ENCODE measurements at regions not wholly inside any gene's neighbourhood (a gene's known extent, or its start where the extent isn't known, plus 50 kb on each side); places are given as distances from the start of the nearest gene placed in this dataset.

- 54% methylated on average over 1 of the region's 1 CpG for WGBS (ENCODE audit: insufficient coverage, insufficient replicate concordance, low lambda C conversion rate, missing lambda C conversion rate)
- no peak overlapping the region for H3K27ac ChIP-seq (ENCODE audit: control insufficient read depth, insufficient read depth)
- RAD21 ChIA-PET (ENCODE audit: unreplicated experiment), result no interaction called here
- no peak overlapping the region for H3K4me2 ChIP-seq (ENCODE audit: control insufficient read depth, insufficient read depth)
- no peak overlapping the region for H3K4me3 ChIP-seq
- CTCF ChIA-PET, result no interaction called here
- no peak for TF ChIP-seq NRF1 (conservative IDR thresholded peaks at IDR 0.05; ENCODE audit: low read depth, low read length)
- no peak for TF ChIP-seq NR2C1 (IDR thresholded peaks at IDR 0.05)
- no peak for TF ChIP-seq SREBF1 (IDR thresholded peaks at IDR 0.05; ENCODE audit: low read length)
- no peak for TF ChIP-seq STAT3 (IDR thresholded peaks at IDR 0.05; ENCODE audit: low read depth, low read length)
- TF ChIP-seq WRNIP1 (IDR thresholded peaks at IDR 0.05; ENCODE audit: borderline replicate concordance, low read depth, low read length), result no peak
- no peak overlapping the region for H2AFZ ChIP-seq (ENCODE audit: control insufficient read depth, low read depth, low read length)
- H3K79me2 ChIP-seq (ENCODE audit: control insufficient read depth, insufficient read depth, low read length), result no peaks in the 10 kb centered on the region
- ATAC-seq (no peak), FAIRE-seq (no peak), DNase-seq (ENCODE audit: low read depth, low spot score) (no peak)
- no peak overlapping the region for H3K9ac ChIP-seq (ENCODE audit: control insufficient read depth, insufficient read depth, low read length)
- H4K20me1 ChIP-seq (ENCODE audit: control insufficient read depth, insufficient read depth), result no peaks in the 10 kb centered on the region
- in situ Hi-C loops (cut with MboI), result no loop called here
- SMC1A ChIA-PET (ENCODE audit: uncharacterized antibody, unreplicated experiment), result no interaction called here
- POLR2A ChIA-PET, result no interaction called here
- no peaks in the 10 kb centered on the region for H3K27me3 ChIP-seq (replicated peaks in 1 of 2; ENCODE audit: control insufficient read depth in 2 of 2, insufficient read depth in 2 of 2, low read length in 1 of 2)
- BruUV-seq (replicated peaks), result no TSS peak
- H3K36me3 ChIP-seq (ENCODE audit: control insufficient read depth in 2 of 2, insufficient read depth in 2 of 2, low read length in 1 of 2), result no peaks in the 10 kb centered on the region
- no peaks in the 10 kb centered on the region for H3K9me3 ChIP-seq (replicated peaks; ENCODE audit: control insufficient read depth, insufficient read depth, low read length)
- intact Hi-C loops (cut with micrococcal nuclease; ENCODE audit: unreplicated experiment), result no loop called here
- no peaks in the 10 kb centered on the region for H3K4me1 ChIP-seq (ENCODE audit: control insufficient read depth, insufficient read depth, low read length)
Measured at GRCh38 chr3:161619351-161619750, 122.7 kb downstream of the OTOL1 start.

DNA sequence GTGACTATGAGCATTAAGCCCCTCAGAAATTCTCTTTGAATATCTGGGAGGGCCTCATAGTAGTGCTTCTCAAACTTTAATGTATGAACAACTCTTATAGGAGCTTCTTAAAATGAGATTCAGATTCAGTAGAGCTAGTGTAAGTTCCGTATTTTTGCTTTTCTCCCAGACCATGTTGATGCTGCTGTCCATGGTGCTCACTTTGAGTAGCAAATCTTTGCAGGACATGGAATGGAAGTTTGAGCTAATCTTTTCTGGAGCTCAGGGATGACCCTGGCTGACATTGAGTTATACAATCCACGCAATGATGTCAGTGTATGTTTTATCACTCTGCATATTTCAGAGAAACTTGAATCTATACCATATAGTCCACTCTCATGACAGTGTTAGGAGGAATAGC lies 134.2 kb downstream of the OTOL1 start:
- H4K20me1 ChIP-seq (ENCODE audit: control insufficient read depth, insufficient read depth), result no peaks in the 10 kb centered on the region
- no TSS peak for BruUV-seq (replicated peaks)
- ChIA-PET RAD21 (ENCODE audit: unreplicated experiment) (no interaction called here), CTCF (no interaction called here), POLR2A (no interaction called here), SMC1A (ENCODE audit: uncharacterized antibody, unreplicated experiment) (interaction anchor here (0.9 kb wide), 1 partner anchor 23 kb away, joined by 3 read pairs; no protein-coding TSS in a partner anchor)
- no peak overlapping the region for H2AFZ ChIP-seq (ENCODE audit: control insufficient read depth, low read depth, low read length)
- FAIRE-seq (no peak), DNase-seq (ENCODE audit: low read depth, low spot score) (no peak), ATAC-seq (no peak)
- H3K27me3 ChIP-seq (replicated peaks in 1 of 2; ENCODE audit: control insufficient read depth in 2 of 2, insufficient read depth in 2 of 2, low read length in 1 of 2), result no peaks in the 10 kb centered on the region
- no peak overlapping the region for H3K27ac ChIP-seq (ENCODE audit: control insufficient read depth, insufficient read depth)
- no peak overlapping the region for H3K9ac ChIP-seq (ENCODE audit: control insufficient read depth, insufficient read depth, low read length)
- intact Hi-C loops (cut with micrococcal nuclease; ENCODE audit: unreplicated experiment) (no loop called here), in situ Hi-C loops (cut with MboI) (no loop called here)
- no peak overlapping the region for H3K4me3 ChIP-seq
- H3K79me2 ChIP-seq (ENCODE audit: control insufficient read depth, insufficient read depth, low read length), result no peaks in the 10 kb centered on the region
- no peak overlapping the region for H3K4me2 ChIP-seq (ENCODE audit: control insufficient read depth, insufficient read depth)
- no peaks in the 10 kb centered on the region for H3K4me1 ChIP-seq (ENCODE audit: control insufficient read depth, insufficient read depth, low read length)
- TF ChIP-seq ASH2L (IDR thresholded peaks at IDR 0.05; ENCODE audit: borderline replicate concordance, low read depth), result no peak
- TF ChIP-seq SPI1 (IDR thresholded peaks at IDR 0.05; ENCODE audit: borderline replicate concordance, insufficient read depth, low read depth, low read length), result no peak
- TF ChIP-seq RAD21 (IDR thresholded peaks at IDR 0.05; ENCODE audit: insufficient read depth, low read depth, low read length), result no peak
- no peak for TF ChIP-seq ZNF274 (IDR thresholded peaks at IDR 0.05; ENCODE audit: insufficient read depth, insufficient read length)
- TF ChIP-seq SMC3 (IDR thresholded peaks at IDR 0.05; ENCODE audit: borderline replicate concordance, low read length), result no peak
- peak; percentile 81 for TF ChIP-seq REST (IDR thresholded peaks at IDR 0.05; ENCODE audit: low read depth, low read length)
- no peaks in the 10 kb centered on the region for H3K9me3 ChIP-seq (replicated peaks; ENCODE audit: control insufficient read depth, insufficient read depth, low read length)
- no peaks in the 10 kb centered on the region for H3K36me3 ChIP-seq (ENCODE audit: control insufficient read depth in 2 of 2, insufficient read depth in 2 of 2, low read length in 1 of 2)
- WGBS (ENCODE audit: insufficient coverage, insufficient replicate concordance, low lambda C conversion rate, missing lambda C conversion rate), result 2% methylated on average over 2 of the region's 2 CpGs
